H1 (cell line): ENCODE measurements at regions not wholly inside any gene's neighbourhood (a gene's known extent, or its start where the extent isn't known, plus 50 kb on each side); places are given as distances from the start of the nearest gene placed in this dataset.

ENCODE experiments used
- CTCF ChIA-PET: fragments of 300-600 bp; sonication (Branson Sonifier 250); formaldehyde crosslinking; loops from one replicate; lab custom pipeline; 2021; ENCODE audit not compliant: partially characterized antibody; lab: Charles Lee
- POLR2A ChIA-PET: fragments of 300-600 bp; sonication (Branson Sonifier 250); formaldehyde crosslinking; loops from one replicate; lab custom pipeline; 2021; ENCODE audit warnings: inconsistent platforms; ENCODE audit not compliant: partially characterized antibody; lab: Charles Lee
- DNase-seq, 2 experiments: peaks; one replicate each; pipeline versions ENCODE4 v3.0.0 to v3.0.0-alpha.2; 2010 to 2022; ENCODE audit warnings: low spot score in 2 of 2, low read depth in 1 of 2, mixed read lengths in 1 of 2
- FAIRE-seq: peaks from 2 replicates; lab custom pipeline; 2011; peaks lifted over from hg19 to GRCh38; lab: Jason Lieb, UNC
- H2AFZ ChIP-seq: 2 replicates; pipeline ENCODE4 v1.8.1; 2012; ENCODE audit warnings: low read length, inconsistent platforms
- H2AK5ac ChIP-seq: 2 replicates; pipeline ENCODE4 v1.6.1; 2013; ENCODE audit warnings: low read depth, low read length
- H2BK120ac ChIP-seq: replicated peaks from 2 replicates; pipeline ENCODE3; 2013; ENCODE audit warnings: low read depth, low read length, inconsistent platforms
- H2BK12ac ChIP-seq: 2 replicates; pipeline ENCODE4 v1.6.1; 2013; ENCODE audit warnings: low read depth, low read length
- H2BK15ac ChIP-seq: 2 replicates; pipeline ENCODE4 v1.6.1; 2013; ENCODE audit warnings: low read length
- H2BK20ac ChIP-seq: 2 replicates; pipeline ENCODE4 v1.6.1; 2013; ENCODE audit warnings: low read length
- H2BK5ac ChIP-seq: 2 replicates; pipeline ENCODE4 v1.6.1; 2013; ENCODE audit warnings: low read depth, low read length
- H3K14ac ChIP-seq: 2 replicates; pipeline ENCODE4 v1.6.1; 2013; ENCODE audit warnings: inconsistent platforms; ENCODE audit not compliant: insufficient read length
- H3K18ac ChIP-seq: 2 replicates; pipeline ENCODE4 v1.6.1; 2013; ENCODE audit warnings: low read length; ENCODE audit errors: extremely low read depth
- H3K23ac ChIP-seq: 2 replicates; pipeline ENCODE4 v1.6.1; 2013; ENCODE audit warnings: inconsistent platforms; ENCODE audit not compliant: insufficient read length
- H3K23me2 ChIP-seq: 2 replicates; pipeline ENCODE4 v1.6.1; 2013; ENCODE audit warnings: low read depth, low read length
- H3K27ac ChIP-seq: 2 replicates; pipeline ENCODE4 v1.6.1; 2011; ENCODE audit warnings: low read depth, low read length, inconsistent platforms
- H3K27me3 ChIP-seq, 4 experiments: replicated peaks in 1 of 4; 1 replicate in 1 of 4; 2 replicates in 3 of 4; pipeline versions ENCODE4 v1.6.1 to v1.8.1; 2011 to 2013; ENCODE audit warnings: low read length in 3 of 4, mild to moderate bottlenecking in 3 of 4, inconsistent platforms in 2 of 4, mixed read lengths in 2 of 4, moderate library complexity in 1 of 4; ENCODE audit not compliant: control insufficient read depth in 3 of 4, insufficient read depth in 3 of 4; ENCODE audit errors: extremely low read depth in 1 of 4
- H3K36me3 ChIP-seq, 4 experiments: 2 replicates each; pipeline versions ENCODE4 v1.6.1 to v1.8.1; 2011 to 2013; ENCODE audit warnings: mild to moderate bottlenecking in 4 of 4, low read length in 3 of 4, moderate library complexity in 2 of 4, control low read depth in 1 of 4, inconsistent platforms in 1 of 4; ENCODE audit not compliant: insufficient read depth in 4 of 4, control insufficient read depth in 2 of 4
- H3K4ac ChIP-seq: replicated peaks from 2 replicates; pipeline ENCODE3; 2013; ENCODE audit warnings: low read length, low read depth, mixed read lengths, inconsistent platforms; ENCODE audit not compliant: insufficient read length
- H3K4me1 ChIP-seq, 4 experiments: replicated peaks in 1 of 4; 1 replicate in 1 of 4; 2 replicates in 3 of 4; pipeline versions ENCODE4 v1.6.1 to v1.8.1; 2011 to 2013; ENCODE audit warnings: low read length in 3 of 4, inconsistent platforms in 2 of 4, mixed read lengths in 1 of 4; ENCODE audit not compliant: insufficient read depth in 4 of 4, control insufficient read depth in 3 of 4
- H3K4me2 ChIP-seq, 2 experiments: 2 replicates each; pipeline versions ENCODE4 v1.6.1 to v1.8.1; 2011 to 2013; ENCODE audit warnings: low read depth in 2 of 2, low read length in 2 of 2, control low read depth in 1 of 2, inconsistent platforms in 1 of 2, mild to moderate bottlenecking in 1 of 2; ENCODE audit not compliant: insufficient read depth in 1 of 2
- H3K4me3 ChIP-seq, 4 experiments: fragments of 200-600, 300-600 bp in 1 of 4; sonication (generic), shearing (Covaris generic), sonication (Bioruptor Twin) in 1 of 4; 2 replicates each; pipeline versions ENCODE4 v1.5.1 to v1.8.1; 2011 to 2016; ENCODE audit warnings: low read length in 4 of 4, low read depth in 3 of 4, control low read depth in 2 of 4, inconsistent platforms in 2 of 4, mild to moderate bottlenecking in 2 of 4, mixed read lengths in 1 of 4, moderate library complexity in 1 of 4; ENCODE audit not compliant: insufficient read depth in 2 of 4; ENCODE audit errors: extremely low read depth in 1 of 4
- H3K56ac ChIP-seq: replicated peaks from 2 replicates; pipeline ENCODE3; 2013; ENCODE audit warnings: low read depth, mild to moderate bottlenecking, mixed read lengths, low read length, inconsistent platforms; ENCODE audit not compliant: insufficient read length
- H3K79me1 ChIP-seq: 2 replicates; pipeline ENCODE4 v1.6.1; 2013; ENCODE audit warnings: low read depth, low read length, control low read depth
- H3K79me2 ChIP-seq, 2 experiments: 2 replicates each; pipeline versions ENCODE4 v1.6.1 to v1.8.1; 2012 to 2013; ENCODE audit warnings: low read length in 2 of 2, mild to moderate bottlenecking in 2 of 2, inconsistent platforms in 1 of 2; ENCODE audit not compliant: insufficient read depth in 2 of 2, control insufficient read depth in 1 of 2
- H3K9ac ChIP-seq, 4 experiments: replicated peaks in 1 of 4; 1 replicate in 1 of 4; 2 replicates in 3 of 4; pipeline versions ENCODE4 v1.6.1 to v1.8.1; 2011 to 2013; ENCODE audit warnings: low read depth in 3 of 4, low read length in 3 of 4, control low read depth in 2 of 4, mild to moderate bottlenecking in 2 of 4, moderate library complexity in 2 of 4, inconsistent platforms in 1 of 4; ENCODE audit errors: extremely low read depth in 1 of 4
- H3K9me3 ChIP-seq, 2 experiments: 2 replicates each; pipeline versions ENCODE4 v1.6.1 to v1.8.1; 2012 to 2013; ENCODE audit warnings: mild to moderate bottlenecking in 2 of 2, moderate library complexity in 2 of 2, control low read depth in 1 of 2, inconsistent platforms in 1 of 2, low read depth in 1 of 2, low read length in 1 of 2, mixed read lengths in 1 of 2; ENCODE audit not compliant: insufficient read depth in 2 of 2
- H4K20me1 ChIP-seq, 2 experiments: replicated peaks in 1 of 2; 2 replicates each; pipeline versions ENCODE3 to v1.8.1; 2011 to 2013; ENCODE audit warnings: inconsistent platforms in 2 of 2, low read length in 2 of 2, mild to moderate bottlenecking in 1 of 2; ENCODE audit not compliant: insufficient read depth in 2 of 2, control insufficient read depth in 1 of 2
- H4K5ac ChIP-seq: 2 replicates; pipeline ENCODE4 v1.6.1; 2013; ENCODE audit warnings: low read length, low read depth, mixed read lengths, inconsistent platforms; ENCODE audit not compliant: insufficient read length
- H4K8ac ChIP-seq: 2 replicates; pipeline ENCODE4 v1.8.0; 2013; ENCODE audit warnings: mild to moderate bottlenecking, moderate library complexity, low read length, inconsistent platforms; ENCODE audit not compliant: insufficient read depth; ENCODE audit errors: extremely low read depth
- H4K91ac ChIP-seq: replicated peaks from 2 replicates; pipeline ENCODE3; 2013; ENCODE audit warnings: low read length, mixed read lengths, inconsistent platforms; ENCODE audit not compliant: insufficient read length
- ATF3 ChIP-seq: IDR thresholded peaks from 2 replicates; pipeline ENCODE4 v1.6.1; 2011; ENCODE audit warnings: low read depth, mild to moderate bottlenecking, low read length; ENCODE audit not compliant: insufficient read depth
- BRCA1 ChIP-seq: IDR thresholded peaks from 2 replicates; pipeline ENCODE4 v1.6.1; 2012; ENCODE audit warnings: low read depth, low read length, improper control_type of control experiment
- CTCF ChIP-seq, 3 experiments: IDR thresholded peaks; 1 replicate in 2 of 3; 2 replicates in 1 of 3; pipeline versions ENCODE4 v1.5.1 to v1.6.1; 2011; ENCODE audit warnings: low read length in 3 of 3, mild to moderate bottlenecking in 3 of 3, inconsistent platforms in 2 of 3, low read depth in 1 of 3, moderate library complexity in 1 of 3; ENCODE audit not compliant: insufficient read depth in 1 of 3; ENCODE audit errors: control extremely low read depth in 1 of 3
- EZH2 ChIP-seq: fragments of 200-600 bp; sonication (generic); IDR thresholded peaks from 2 replicates; pipeline ENCODE4 v1.7.1; 2012; ENCODE audit warnings: low read depth, mild to moderate bottlenecking, moderate library complexity, low read length, inconsistent platforms; ENCODE audit not compliant: severe bottlenecking
- GABPA ChIP-seq: IDR thresholded peaks from 2 replicates; pipeline ENCODE4 v1.6.1; 2011; ENCODE audit warnings: mild to moderate bottlenecking, low read length, moderate library complexity, borderline replicate concordance; ENCODE audit not compliant: insufficient read depth
- JUN ChIP-seq: IDR thresholded peaks from 2 replicates; pipeline ENCODE4 v1.6.1; 2011; ENCODE audit warnings: low read depth, mild to moderate bottlenecking, improper control_type of control experiment, low read length
- JUND ChIP-seq: IDR thresholded peaks from 2 replicates; pipeline ENCODE4 v1.6.1; 2011; ENCODE audit warnings: mild to moderate bottlenecking, improper control_type of control experiment, low read length
- POLR2A ChIP-seq, 2 experiments: IDR thresholded peaks; 1 replicate in 1 of 2; 2 replicates in 1 of 2; pipeline ENCODE4 v1.6.1; 2011; ENCODE audit warnings: low read depth in 2 of 2, low read length in 2 of 2, mild to moderate bottlenecking in 2 of 2; ENCODE audit errors: control extremely low read depth in 1 of 2
- POLR2AphosphoS5 ChIP-seq: IDR thresholded peaks from 2 replicates; pipeline ENCODE4 v1.6.1; 2011; ENCODE audit warnings: low read depth, low read length
- SP2 ChIP-seq: IDR thresholded peaks from 2 replicates; pipeline ENCODE4 v1.6.1; 2012; ENCODE audit warnings: mild to moderate bottlenecking, low read length, inconsistent platforms
- TAF1 ChIP-seq: IDR thresholded peaks from 2 replicates; pipeline ENCODE4 v1.6.1; 2011; ENCODE audit warnings: mild to moderate bottlenecking, low read depth, low read length
- TCF12 ChIP-seq: IDR thresholded peaks from 2 replicates; pipeline ENCODE4 v1.6.1; 2011; ENCODE audit warnings: low read depth, mild to moderate bottlenecking, low read length
- WGBS, 2 experiments: shearing (Covaris generic) in 1 of 2; methylation state at CpG; one replicate each; pipeline versions ENCODE4 v1.1.6 to v1.1.7; 2013 to 2015; ENCODE audit warnings: low lambda C conversion rate in 2 of 2, mixed read lengths in 2 of 2, inconsistent platforms in 1 of 2, low coverage in 1 of 2, missing lambda C conversion rate in 1 of 2; ENCODE audit not compliant: insufficient replicate concordance in 2 of 2, insufficient coverage in 1 of 2, insufficient read length in 1 of 2; ENCODE audit errors: extremely low coverage in 1 of 2, missing lambda C conversion rate in 1 of 2; 5-methylcytosine and 5-hydroxymethylcytosine counted together

- Histone ChIP-seq H3K4me3 (peak overlapping the region in 1 of 4 experiments; percentile 8; a peak in 1 of 8 replicates), H3K4ac (no peak overlapping the region), H3K4me1 (peaks cover 0 to 3% (median 0%) of the 10 kb centered on the region in 4 experiments; a peak in 1 of 7 replicates), H3K9me3 (no peaks in the 10 kb centered on the region), H3K23ac (no peak overlapping the region), H2BK20ac (no peak overlapping the region), H3K23me2 (no peaks in the 10 kb centered on the region), H3K27ac (no peak overlapping the region), H3K79me1 (no peaks in the 10 kb centered on the region), H4K8ac (peak overlapping the region; percentile 72), H2BK15ac (no peak overlapping the region), H4K20me1 (no peaks in the 10 kb centered on the region), H4K91ac (no peak overlapping the region), H2BK5ac (no peak overlapping the region), H3K4me2 (peak overlapping the region; percentile 30 to 33; a peak in 2 of 4 replicates), H2AFZ (peak overlapping the region; percentile 84), H3K9ac (no peak overlapping the region), H4K5ac (no peak overlapping the region), H2BK12ac (0 out of 2 replicates have a peak overlapping the region, but pooled peaks have one; percentile 60), H3K27me3 (no peaks in the 10 kb centered on the region), H3K36me3 (no peaks in the 10 kb centered on the region), H3K56ac (no peak overlapping the region), H2AK5ac (no peak overlapping the region), H3K79me2 (no peaks in the 10 kb centered on the region), H3K18ac (no peak overlapping the region; the same call in 1 of the 2 replicates), H2BK120ac (no peak overlapping the region), H3K14ac (no peak overlapping the region)
- DNase-seq, result no peak
- CTCF ChIA-PET, result interaction anchor here (0.6 to 2.4 kb wide), 5 partner anchors 9 to 436 kb away, joined by 3 to 7 read pairs (median 4); no protein-coding TSS in a partner anchor
- WGBS, 2 experiments, result 82% methylated on average over 14 of the region's 14 CpGs; no CpG with 5 or more reads in 1 of the 2 experiments
- POLR2A ChIA-PET, result interaction anchor here (0.9 to 1.2 kb wide), 3 partner anchors 10 to 275 kb away, joined by 3 read pairs; partner anchors contain the start of gene VCP
- FAIRE-seq, result no peak
- TF ChIP-seq JUN, result no peak
- no peak for TF ChIP-seq ATF3
- TF ChIP-seq POLR2AphosphoS5, result no peak
- no peak for TF ChIP-seq TCF12
- no peak for TF ChIP-seq JUND
- TF ChIP-seq BRCA1, result no peak
- TF ChIP-seq POLR2A (IDR thresholded peaks at IDR 0.05; ENCODE audit: control extremely low read depth in 1 of 2, low read depth in 2 of 2, low read length in 2 of 2), result no peak
- TF ChIP-seq EZH2, result no peak
- TF ChIP-seq SP2, result no peak
- TF ChIP-seq CTCF (IDR thresholded peaks at IDR 0.05; ENCODE audit: control extremely low read depth in 1 of 3, insufficient read depth in 1 of 3, low read depth in 1 of 3, low read length in 3 of 3), result no peak
- no peak for TF ChIP-seq GABPA
- no peak for TF ChIP-seq TAF1
These were observed 87.4 kb upstream of the CCL21 start for GRCh38 chr9:34797367-34797766.
